ENCODE measurements at regions not wholly inside any gene's neighbourhood (a gene's known extent, or its start where the extent isn't known, plus 50 kb on each side); places are given as distances from the start of the nearest gene placed in this dataset.

DNA sequence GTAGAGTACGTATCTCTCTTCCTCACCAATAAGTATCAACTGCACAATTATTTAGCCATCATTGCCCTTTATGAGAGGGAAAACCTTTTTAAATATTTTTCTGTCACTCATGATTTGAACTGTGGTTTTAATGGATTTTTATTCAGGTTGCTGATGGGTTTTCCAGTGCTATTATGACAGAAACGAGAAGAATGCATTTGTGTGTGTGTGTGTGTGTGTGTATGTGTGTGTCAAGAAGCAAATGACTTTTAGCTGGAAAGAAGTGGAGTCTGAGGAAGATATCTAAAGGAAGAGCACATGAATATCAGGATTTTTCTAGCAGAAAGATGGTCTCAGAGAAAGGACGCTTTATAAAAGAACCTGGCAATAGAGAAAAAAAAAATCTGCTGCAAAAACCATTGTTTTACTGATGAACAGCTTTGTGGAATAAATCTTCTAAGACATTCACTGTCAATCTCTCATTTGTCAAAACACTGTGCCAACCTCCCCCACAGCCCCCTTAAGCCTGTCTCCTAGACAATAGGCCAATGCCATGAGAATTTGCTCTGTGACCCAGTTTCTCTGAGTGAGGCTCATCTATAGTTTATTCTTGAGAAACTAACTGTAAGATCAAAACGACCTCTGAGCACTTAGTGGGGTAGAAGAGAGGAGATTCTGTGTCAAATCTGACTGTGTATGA is 417.7 kb downstream of the FLRT2 start:
- H3K9me1 ChIP-seq (replicated peaks; ENCODE audit: control insufficient read depth, extremely low read depth, insufficient read depth, low read length): no peaks in the 10 kb centered on the region
- dilution Hi-C loops (cut with MboI; ENCODE audit: extremely low pct_ligation_motif_present, low sequenced_read_pairs): no loop called here

More for the DNA sequence above, 417.7 kb downstream of the FLRT2 start:
- intact Hi-C loops (cut with micrococcal nuclease): no loop called here
- ChIA-PET POLR2A (no interaction called here), CTCF (no interaction called here)
- FAIRE-seq (no peak), DNase-seq (ENCODE audit: low read depth, low spot score) (no peak)
- Histone ChIP-seq H3K27ac (ENCODE audit: insufficient read depth, low read depth, low read length) (no peak overlapping the region), H3K27me3 (ENCODE audit: control insufficient read depth in 2 of 2, insufficient read depth in 2 of 2, low read length in 2 of 2) (no peaks in the 10 kb centered on the region), H3K4me1 (ENCODE audit: control insufficient read depth, extremely low read depth, insufficient read depth, low read length) (no peaks in the 10 kb centered on the region), H3K9ac (replicated peaks; ENCODE audit: extremely low read depth, insufficient read depth, low read length) (no peak overlapping the region), H4K20me1 (replicated peaks; ENCODE audit: control insufficient read depth, extremely low read depth, insufficient read depth, low read length) (no peaks in the 10 kb centered on the region), H3K36me3 (ENCODE audit: control insufficient read depth in 2 of 2, extremely low read depth in 1 of 2, insufficient read depth in 2 of 2, low read length in 2 of 2) (no peaks in the 10 kb centered on the region), H3K4me2 (ENCODE audit: insufficient read depth, low read length) (no peak overlapping the region), H3K79me2 (ENCODE audit: control insufficient read depth, insufficient read depth, low read length) (no peaks in the 10 kb centered on the region), H2AFZ (ENCODE audit: low read depth, low read length) (no peak overlapping the region), H3K9me3 (replicated peaks; ENCODE audit: control insufficient read depth, insufficient read depth, low read length) (no peaks in the 10 kb centered on the region), H3K4me3 (replicated peaks in 1 of 3; ENCODE audit: insufficient read depth in 1 of 3, low read depth in 1 of 3, low read length in 3 of 3) (no peak overlapping the region)
- TF ChIP-seq, protein P1, sequence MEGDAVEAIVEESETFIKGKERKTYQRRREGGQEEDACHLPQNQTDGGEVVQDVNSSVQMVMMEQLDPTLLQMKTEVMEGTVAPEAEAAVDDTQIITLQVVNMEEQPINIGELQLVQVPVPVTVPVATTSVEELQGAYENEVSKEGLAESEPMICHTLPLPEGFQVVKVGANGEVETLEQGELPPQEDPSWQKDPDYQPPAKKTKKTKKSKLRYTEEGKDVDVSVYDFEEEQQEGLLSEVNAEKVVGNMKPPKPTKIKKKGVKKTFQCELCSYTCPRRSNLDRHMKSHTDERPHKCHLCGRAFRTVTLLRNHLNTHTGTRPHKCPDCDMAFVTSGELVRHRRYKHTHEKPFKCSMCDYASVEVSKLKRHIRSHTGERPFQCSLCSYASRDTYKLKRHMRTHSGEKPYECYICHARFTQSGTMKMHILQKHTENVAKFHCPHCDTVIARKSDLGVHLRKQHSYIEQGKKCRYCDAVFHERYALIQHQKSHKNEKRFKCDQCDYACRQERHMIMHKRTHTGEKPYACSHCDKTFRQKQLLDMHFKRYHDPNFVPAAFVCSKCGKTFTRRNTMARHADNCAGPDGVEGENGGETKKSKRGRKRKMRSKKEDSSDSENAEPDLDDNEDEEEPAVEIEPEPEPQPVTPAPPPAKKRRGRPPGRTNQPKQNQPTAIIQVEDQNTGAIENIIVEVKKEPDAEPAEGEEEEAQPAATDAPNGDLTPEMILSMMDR (IDR thresholded peaks at IDR 0.05; ENCODE audit: extremely low read depth in 1 of 2, insufficient read depth in 1 of 2, low read depth in 1 of 2, low read length in 2 of 2): no peak
- TF ChIP-seq, protein P2, sequence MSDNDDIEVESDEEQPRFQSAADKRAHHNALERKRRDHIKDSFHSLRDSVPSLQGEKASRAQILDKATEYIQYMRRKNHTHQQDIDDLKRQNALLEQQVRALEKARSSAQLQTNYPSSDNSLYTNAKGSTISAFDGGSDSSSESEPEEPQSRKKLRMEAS (IDR thresholded peaks at IDR 0.05; ENCODE audit: insufficient read depth, insufficient read length): no peak
- no peak for TF ChIP-seq GATA2 (IDR thresholded peaks at IDR 0.05; ENCODE audit: insufficient read depth, insufficient read length, low read depth, low read length)
- TF ChIP-seq POLR2A (IDR thresholded peaks at IDR 0.05; ENCODE audit: low read depth, low read length): no peak
- no peak for TF ChIP-seq POLR2AphosphoS5 (IDR thresholded peaks at IDR 0.05; ENCODE audit: insufficient read depth, low read depth, low read length)
- no peak for TF ChIP-seq JUN (IDR thresholded peaks at IDR 0.05; ENCODE audit: borderline replicate concordance, insufficient read depth, insufficient read length, low read depth)
- no peak for TF ChIP-seq FOS (IDR thresholded peaks at IDR 0.05; ENCODE audit: borderline replicate concordance, insufficient read depth, low read length)
- no peak for TF ChIP-seq MYC (IDR thresholded peaks at IDR 0.05; ENCODE audit: low read depth, low read length)
- TF ChIP-seq EZH2 (IDR thresholded peaks at IDR 0.05; ENCODE audit: borderline replicate concordance, low read depth, low read length, severe bottlenecking): no peak
- BruUV-seq (replicated peaks): no TSS peak
